Osteoblast (primary cell): ENCODE measurements at regions not wholly inside any gene's neighbourhood (a gene's known extent, or its start where the extent isn't known, plus 50 kb on each side); places are given as distances from the start of the nearest gene placed in this dataset.

Experiments
- DNase-seq: peaks from one replicate; pipeline ENCODE4 v3.0.0; 2011; ENCODE audit warnings: low spot score, mixed read lengths; ENCODE audit not compliant: insufficient read length; ENCODE audit errors: missing footprints
- H2AFZ ChIP-seq: 2 replicates; pipeline ENCODE4 v1.6.0; 2011; ENCODE audit warnings: mild to moderate bottlenecking, low read length
- H3K27ac ChIP-seq: 2 replicates; pipeline ENCODE4 v1.5.1; 2011; ENCODE audit warnings: mild to moderate bottlenecking, low read depth, low read length, moderate library complexity
- H3K27me3 ChIP-seq: 2 replicates; pipeline ENCODE4 v1.6.0; 2012; ENCODE audit warnings: mild to moderate bottlenecking, control low read depth, inconsistent platforms, low read length, moderate library complexity; ENCODE audit not compliant: insufficient read depth
- H3K36me3 ChIP-seq: 2 replicates; pipeline ENCODE4 v1.5.1; 2011; ENCODE audit warnings: mild to moderate bottlenecking, low read length, control low read depth, moderate library complexity; ENCODE audit not compliant: insufficient read depth
- H3K4me1 ChIP-seq: 2 replicates; pipeline ENCODE4 v1.5.1; 2011; ENCODE audit warnings: mild to moderate bottlenecking, low read length, control low read depth, moderate library complexity; ENCODE audit not compliant: insufficient read depth
- H3K4me2 ChIP-seq: 2 replicates; pipeline ENCODE4 v1.6.0; 2011; ENCODE audit warnings: mild to moderate bottlenecking, low read length; ENCODE audit not compliant: insufficient read depth
- H3K4me3 ChIP-seq: fragments of 200-600 bp; sonication (generic); 3 replicates; pipeline ENCODE4 v1.5.1; 2012; ENCODE audit warnings: mild to moderate bottlenecking, low read length, inconsistent platforms; ENCODE audit not compliant: insufficient read depth
- H3K79me2 ChIP-seq: 2 replicates; pipeline ENCODE4 v1.6.0; 2012; ENCODE audit warnings: mild to moderate bottlenecking, low read length, control low read depth, inconsistent platforms; ENCODE audit not compliant: insufficient read depth
- H3K9me3 ChIP-seq: 2 replicates; pipeline ENCODE4 v1.5.1; 2011; ENCODE audit warnings: low read depth, low read length, control low read depth
- H4K20me1 ChIP-seq: 2 replicates; pipeline ENCODE4 v1.6.0; 2012; ENCODE audit warnings: mild to moderate bottlenecking, low read length, control low read depth; ENCODE audit not compliant: insufficient read depth
- CTCF ChIP-seq: IDR thresholded peaks from 2 replicates; pipeline ENCODE4 v1.5.1; 2011; ENCODE audit warnings: mild to moderate bottlenecking, low read depth, low read length, moderate library complexity; ENCODE audit errors: extremely low read depth

GRCh38 chr18:42582266-42582665 is 533.2 kb downstream of the RIT2 start:
- Histone ChIP-seq H3K36me3 (no peaks in the 10 kb centered on the region), H4K20me1 (no peaks in the 10 kb centered on the region), H3K9me3 (no peaks in the 10 kb centered on the region), H3K27me3 (no peaks in the 10 kb centered on the region), H3K4me3 (no peak overlapping the region), H3K4me1 (no peaks in the 10 kb centered on the region), H2AFZ (no peak overlapping the region), H3K27ac (no peak overlapping the region), H3K79me2 (no peaks in the 10 kb centered on the region), H3K4me2 (no peak overlapping the region)
- TF ChIP-seq CTCF, result no peak
- no peak for DNase-seq

DNA sequence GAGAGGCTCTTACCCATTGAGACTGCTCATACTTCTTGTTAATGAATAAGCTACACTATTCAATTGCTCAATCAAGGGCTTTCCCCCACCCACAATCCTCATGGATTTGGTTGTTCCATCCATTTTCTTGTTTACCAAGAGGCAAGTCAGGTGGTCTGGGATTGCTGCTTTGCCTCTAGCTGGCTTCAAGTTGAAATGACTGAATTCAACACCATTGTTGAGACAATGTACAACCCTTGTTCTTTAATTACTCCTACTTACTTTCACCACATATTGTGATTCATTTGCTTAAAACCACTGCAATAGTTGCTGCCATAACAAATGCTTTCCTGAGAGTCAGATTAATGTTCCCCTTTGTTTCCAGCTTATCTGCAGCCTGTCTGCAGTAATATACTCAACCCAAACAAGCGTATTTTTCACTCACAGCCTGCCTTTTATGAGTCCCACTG is 532.2 kb downstream of the RIT2 start:
- Histone ChIP-seq H3K27me3 (no peaks in the 10 kb centered on the region), H2AFZ (no peak overlapping the region), H3K27ac (no peak overlapping the region), H3K79me2 (no peaks in the 10 kb centered on the region), H4K20me1 (no peaks in the 10 kb centered on the region), H3K4me3 (no peak overlapping the region), H3K36me3 (no peaks in the 10 kb centered on the region), H3K4me2 (no peak overlapping the region), H3K9me3 (no peaks in the 10 kb centered on the region), H3K4me1 (no peaks in the 10 kb centered on the region)
- no peak for DNase-seq
- TF ChIP-seq CTCF, result no peak

DNA sequence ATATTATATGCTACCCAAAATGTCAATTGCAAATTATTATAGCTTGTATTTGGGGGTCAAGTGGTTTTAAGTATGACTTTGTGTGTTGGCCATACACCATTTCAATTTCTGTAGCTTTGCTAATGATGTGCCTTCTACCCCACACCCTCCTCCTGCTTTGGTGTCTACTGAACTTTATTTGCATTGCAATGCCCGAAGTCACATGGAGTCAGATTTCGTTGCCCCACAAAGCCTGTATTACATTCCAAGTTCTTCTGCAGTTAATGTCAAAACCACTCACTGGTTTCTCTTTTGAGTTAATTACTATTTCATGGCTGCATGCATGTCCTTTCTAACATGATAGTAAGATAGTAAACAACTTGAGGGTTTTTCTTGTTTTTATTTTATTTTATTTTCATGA is 528.9 kb downstream of the RIT2 start:
- no peak for DNase-seq
- Histone ChIP-seq H3K9me3 (no peaks in the 10 kb centered on the region), H3K36me3 (no peaks in the 10 kb centered on the region), H3K4me2 (no peak overlapping the region), H3K4me3 (no peak overlapping the region), H3K79me2 (no peaks in the 10 kb centered on the region), H3K27me3 (no peaks in the 10 kb centered on the region), H4K20me1 (no peaks in the 10 kb centered on the region), H3K27ac (no peak overlapping the region), H2AFZ (no peak overlapping the region), H3K4me1 (no peaks in the 10 kb centered on the region)
- TF ChIP-seq CTCF, result no peak

DNA sequence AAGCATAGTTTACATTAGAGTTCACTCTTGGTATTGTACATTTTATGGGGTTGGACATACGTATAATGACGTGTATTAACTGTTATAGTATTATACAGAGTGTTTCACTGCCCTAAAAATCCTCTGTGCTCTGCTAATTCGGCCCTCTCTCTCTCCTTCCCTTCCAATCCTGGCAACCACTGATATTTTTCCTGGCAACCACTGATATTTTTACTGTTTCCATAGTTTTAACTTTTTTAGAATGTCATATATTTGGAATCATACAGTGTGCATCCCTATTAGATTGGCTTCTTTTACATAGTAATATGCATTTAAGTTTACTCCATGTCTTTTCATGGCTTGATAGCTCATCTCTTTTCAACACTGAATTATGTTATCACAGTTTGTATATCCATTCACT is 526.7 kb downstream of the RIT2 start:
- H3K4me3 ChIP-seq, result no peak overlapping the region
- no peaks in the 10 kb centered on the region for H3K79me2 ChIP-seq
- no peaks in the 10 kb centered on the region for H4K20me1 ChIP-seq
- no peak for DNase-seq
- H3K9me3 ChIP-seq, result no peaks in the 10 kb centered on the region
- no peaks in the 10 kb centered on the region for H3K36me3 ChIP-seq
- H3K27ac ChIP-seq, result no peak overlapping the region
- no peak overlapping the region for H2AFZ ChIP-seq
- TF ChIP-seq CTCF, result no peak
- H3K4me2 ChIP-seq, result no peak overlapping the region
- H3K27me3 ChIP-seq, result no peaks in the 10 kb centered on the region
- H3K4me1 ChIP-seq, result no peaks in the 10 kb centered on the region
